ENCODE measurements at regions not wholly inside any gene's neighbourhood (a gene's known extent, or its start where the extent isn't known, plus 50 kb on each side); places are given as distances from the start of the nearest gene placed in this dataset.
"Not testable (repeated sequence)": the region's sequence is repeated elsewhere in the genome, so short reads cannot be mapped to it uniquely, and the experiment has no call there.

DNA sequence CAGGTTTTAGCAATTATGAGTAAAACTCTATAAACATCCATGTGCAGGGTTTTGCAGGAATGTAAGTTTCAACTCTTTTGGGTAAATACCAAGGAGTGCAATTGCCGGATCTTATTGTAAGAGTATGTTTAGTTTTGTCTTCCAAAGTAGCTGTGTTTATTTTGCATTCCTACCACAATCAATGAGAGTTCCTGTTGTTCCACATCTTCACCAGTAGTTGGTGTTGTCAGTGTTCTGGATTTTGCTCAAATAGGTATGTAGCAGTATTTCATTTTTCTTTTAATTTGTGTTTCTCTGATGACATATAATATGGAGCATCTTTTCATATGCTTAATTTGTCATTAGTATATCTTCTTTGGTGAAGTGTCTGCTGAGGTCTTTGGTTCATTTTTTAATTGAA is 185.1 kb upstream of the GALNT15 start:
- DNase-seq (ENCODE audit: low spot score): no peak

DNA sequence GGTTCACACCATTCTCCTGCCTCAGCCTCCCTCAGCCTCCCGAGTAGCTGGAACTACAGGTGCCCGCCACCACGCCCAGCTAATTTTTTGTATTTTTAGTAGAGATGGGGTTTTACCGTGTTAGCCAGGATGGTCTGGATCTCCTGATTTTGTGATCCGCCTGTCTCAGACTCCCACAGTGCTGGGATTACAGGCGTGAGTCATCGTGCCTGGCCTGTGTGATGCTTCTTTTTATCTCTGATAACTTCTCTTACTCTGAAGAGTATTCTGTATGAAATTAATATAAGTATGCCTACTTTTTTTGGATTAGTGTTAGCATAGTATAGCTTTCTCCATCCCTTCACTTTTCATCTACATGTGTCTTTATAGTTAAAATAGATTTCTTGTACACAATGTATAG is 180.8 kb upstream of the GALNT15 start:
- not testable (repeated sequence) for DNase-seq (ENCODE audit: low spot score)

DNA sequence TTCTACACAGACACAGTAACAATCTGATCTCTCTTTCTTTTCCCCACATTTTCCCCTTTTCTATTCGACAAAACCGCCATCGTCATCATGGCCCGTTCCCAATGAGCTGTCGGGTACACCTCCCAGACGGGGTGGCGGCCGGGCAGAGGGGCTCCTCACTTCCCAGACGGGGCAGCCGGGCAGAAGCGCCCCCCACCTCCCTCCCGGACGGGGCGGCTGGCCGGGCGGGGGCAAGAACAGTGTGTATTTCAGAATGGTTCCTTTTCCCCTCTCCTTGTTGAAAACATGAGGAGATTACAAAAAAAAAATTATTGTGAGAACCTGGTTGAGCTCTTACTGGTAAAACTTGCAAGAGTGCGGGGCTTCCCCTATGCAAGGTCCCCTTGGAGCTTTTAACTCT is 178.0 kb upstream of the GALNT15 start:
- DNase-seq (ENCODE audit: low spot score): not testable (repeated sequence)

GRCh38 chr3:15997274-15997943 is 177.1 kb upstream of the GALNT15 start:
- peak; percentile 14 for DNase-seq (ENCODE audit: low spot score)

GRCh38 chr3:15998911-15999310 is 175.6 kb upstream of the GALNT15 start:
- no peak for DNase-seq (ENCODE audit: low spot score)

GRCh38 chr3:16004812-16005211 is 169.7 kb upstream of the GALNT15 start:
- DNase-seq (ENCODE audit: low spot score): no peak

DNA sequence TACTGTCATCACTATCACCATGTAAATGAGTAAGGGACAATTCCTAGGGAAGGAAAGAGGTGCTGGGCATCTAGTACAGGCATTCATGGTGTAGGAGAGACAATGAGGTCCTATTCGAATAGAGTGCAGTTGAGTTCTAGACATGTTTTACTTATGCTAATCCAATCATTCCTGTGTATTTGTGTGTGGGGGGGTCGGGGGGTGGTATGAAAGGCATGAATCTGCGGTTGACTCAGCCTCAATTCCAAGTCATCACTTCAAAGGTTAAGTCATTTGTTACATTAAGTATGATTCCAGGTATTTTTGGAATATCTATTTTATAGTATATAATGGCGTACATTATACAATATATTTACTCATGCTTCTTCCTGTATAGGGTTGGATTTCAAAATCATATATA is 163.1 kb upstream of the GALNT15 start:
- DNase-seq (ENCODE audit: low spot score): no peak

DNA sequence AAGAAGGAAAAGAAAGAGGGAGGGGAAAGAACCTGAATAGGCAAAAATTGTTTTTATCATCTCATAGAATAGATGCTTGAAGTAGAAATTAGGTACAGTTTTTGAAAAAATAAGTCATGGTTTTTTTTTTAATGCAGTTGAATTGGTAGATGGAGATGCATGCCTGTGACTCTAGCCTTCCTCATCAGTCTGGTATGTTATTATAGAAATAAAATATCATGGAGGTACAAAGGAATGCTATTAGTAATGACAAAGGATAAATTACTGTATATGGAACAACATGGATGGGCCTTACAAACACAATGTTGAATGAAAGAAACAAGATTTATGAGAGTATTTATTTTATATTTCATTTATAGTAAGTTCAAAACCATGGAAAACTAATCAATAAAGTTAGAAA is 162.4 kb upstream of the GALNT15 start:
- DNase-seq (ENCODE audit: low spot score): no peak

DNA sequence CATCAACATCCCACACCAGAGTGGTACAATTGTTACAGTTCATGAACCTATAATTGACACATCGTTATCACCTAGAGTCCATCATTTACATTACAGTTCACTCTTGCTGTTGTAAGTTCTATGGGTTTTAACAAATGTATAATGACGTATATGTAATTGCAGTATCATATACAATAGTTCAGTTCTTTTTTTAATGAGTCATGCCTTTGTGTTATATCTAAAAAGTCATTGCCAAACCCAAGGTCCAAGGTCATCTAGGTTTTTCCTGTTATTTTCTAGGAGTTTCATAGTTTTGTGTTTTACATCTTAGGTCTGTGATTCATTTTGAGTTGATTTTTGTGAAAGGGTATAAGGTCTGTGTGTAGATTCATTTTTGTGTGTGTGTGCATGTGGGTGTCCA is 160.9 kb upstream of the GALNT15 start:
- no peak for DNase-seq (ENCODE audit: low spot score)

- DNase-seq (ENCODE audit: low spot score): not testable (repeated sequence)
These were observed 152.7 kb upstream of the GALNT15 start for GRCh38 chr3:16021801-16022200.

GRCh38 chr3:16023881-16024280 is 150.6 kb upstream of the GALNT15 start:
- not testable (repeated sequence) for DNase-seq (ENCODE audit: low spot score)

DNA sequence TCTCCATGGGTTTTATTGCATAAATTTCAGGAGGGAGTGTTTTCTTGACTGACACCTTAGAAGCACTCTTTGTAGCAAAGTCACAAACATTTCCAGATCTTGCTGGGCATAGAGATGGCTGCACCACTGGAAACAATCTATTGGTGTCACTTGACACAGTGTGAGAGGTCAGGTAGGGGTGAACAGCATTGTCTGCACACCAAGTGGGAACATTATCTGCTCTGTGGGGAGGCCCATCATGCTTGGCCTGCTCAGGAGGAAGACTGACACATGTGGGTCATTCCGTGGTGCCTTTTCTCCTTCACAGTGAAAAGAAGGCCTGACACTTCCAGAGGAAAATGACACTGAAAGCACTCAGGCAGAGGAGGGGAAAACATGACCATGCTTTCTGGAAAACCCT is 149.9 kb upstream of the GALNT15 start:
- no peak for DNase-seq (ENCODE audit: low spot score)

DNA sequence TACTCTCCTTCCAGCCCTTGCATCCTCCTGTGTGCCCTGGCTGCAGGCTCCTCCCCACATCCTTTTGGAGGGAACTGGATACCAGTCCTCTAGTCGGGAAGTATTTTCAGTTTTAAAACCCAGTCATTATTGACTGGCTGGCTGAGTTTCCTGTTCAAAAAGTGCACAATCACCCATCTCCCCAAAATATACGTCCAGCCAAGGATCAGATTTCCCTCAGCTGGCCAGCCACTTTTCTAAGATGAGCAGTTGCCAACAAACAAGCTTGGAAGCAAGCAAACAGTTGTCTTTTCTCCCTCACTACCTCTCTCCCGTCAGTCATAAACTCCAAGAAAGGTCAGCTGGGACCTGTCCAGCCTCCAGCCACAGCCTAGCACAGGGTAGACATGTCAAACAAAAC is 147.7 kb upstream of the GALNT15 start:
- no peak for DNase-seq (ENCODE audit: low spot score)

DNA sequence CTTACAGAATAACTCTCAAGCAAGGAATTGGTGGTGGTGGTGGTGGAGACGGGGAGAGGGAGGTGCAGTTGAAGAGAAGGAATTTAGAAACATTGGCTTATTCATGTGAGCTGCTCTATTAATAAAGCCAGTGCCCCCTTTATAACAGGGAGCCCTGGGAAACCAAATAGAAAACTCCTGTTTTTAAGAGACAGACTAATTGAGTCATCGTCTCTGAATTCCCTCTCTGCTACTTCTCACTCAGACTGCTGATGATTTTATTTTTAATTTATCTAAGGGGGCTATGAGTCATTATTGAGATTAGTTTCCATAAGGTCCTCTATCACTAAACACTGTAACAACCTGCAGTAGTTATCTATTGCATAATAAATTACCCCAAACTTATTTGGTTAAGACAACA is 145.9 kb upstream of the GALNT15 start:
- no peak for DNase-seq (ENCODE audit: low spot score)

DNA sequence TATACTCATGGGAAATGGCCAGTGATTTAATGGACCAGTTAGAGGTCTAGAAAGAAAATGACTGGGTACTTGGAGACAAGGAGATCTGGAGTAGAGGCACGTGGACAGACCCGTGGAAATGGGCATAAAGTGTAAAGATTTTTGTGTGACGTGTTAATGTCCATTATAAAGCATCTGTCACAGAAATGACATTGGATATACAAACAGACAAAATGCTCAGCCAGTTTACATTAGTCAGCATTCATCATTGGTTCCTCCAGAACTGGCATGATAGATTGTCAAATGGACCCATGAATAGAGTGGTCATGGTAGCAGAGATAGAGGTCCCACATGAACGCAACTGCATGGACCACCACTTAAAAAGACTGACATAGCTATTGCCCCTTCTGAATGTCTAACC is 144.1 kb upstream of the GALNT15 start:
- DNase-seq (ENCODE audit: low spot score): no peak

- DNase-seq (ENCODE audit: low spot score): no peak
These were observed 143.0 kb upstream of the GALNT15 start for GRCh38 chr3:16031434-16031833.

DNA sequence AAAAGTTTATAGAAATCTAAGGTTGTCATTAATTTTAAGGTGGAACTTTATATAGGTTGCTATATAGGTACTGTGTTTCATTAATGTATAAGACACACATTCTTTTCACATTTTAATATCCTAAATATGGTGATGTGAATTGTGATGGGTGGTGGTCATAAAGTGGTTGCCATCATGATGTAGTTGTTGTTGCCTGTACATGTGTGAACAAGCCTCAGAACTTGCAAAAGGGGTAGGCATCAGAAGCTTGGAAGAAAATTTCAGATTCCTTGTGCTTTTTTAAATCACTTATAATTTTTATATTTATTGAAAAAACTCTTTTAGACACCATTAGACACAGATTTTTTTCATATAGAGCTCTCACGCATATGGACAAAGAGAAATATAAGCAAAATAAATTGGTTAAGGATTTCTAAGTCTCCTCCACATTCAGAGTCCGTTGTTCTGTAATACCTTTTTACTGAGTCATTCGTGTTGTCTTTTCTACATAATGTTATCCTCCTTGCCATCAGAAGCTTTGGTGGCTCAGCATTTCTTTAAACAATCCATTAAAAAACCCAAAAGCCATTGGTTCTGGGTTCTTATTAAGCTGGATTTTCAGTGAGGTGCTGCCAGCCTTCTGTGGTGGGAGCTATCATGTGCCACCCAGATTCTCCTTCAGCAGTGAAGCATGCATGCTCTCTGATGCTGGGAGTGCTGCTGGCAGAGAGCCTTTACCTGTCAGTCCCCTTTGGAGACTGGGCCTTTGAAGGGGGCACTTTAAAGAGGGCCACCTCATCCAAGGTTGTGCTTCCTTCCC is 140.4 kb upstream of the GALNT15 start:
- DNase-seq (ENCODE audit: low spot score): no peak

DNA sequence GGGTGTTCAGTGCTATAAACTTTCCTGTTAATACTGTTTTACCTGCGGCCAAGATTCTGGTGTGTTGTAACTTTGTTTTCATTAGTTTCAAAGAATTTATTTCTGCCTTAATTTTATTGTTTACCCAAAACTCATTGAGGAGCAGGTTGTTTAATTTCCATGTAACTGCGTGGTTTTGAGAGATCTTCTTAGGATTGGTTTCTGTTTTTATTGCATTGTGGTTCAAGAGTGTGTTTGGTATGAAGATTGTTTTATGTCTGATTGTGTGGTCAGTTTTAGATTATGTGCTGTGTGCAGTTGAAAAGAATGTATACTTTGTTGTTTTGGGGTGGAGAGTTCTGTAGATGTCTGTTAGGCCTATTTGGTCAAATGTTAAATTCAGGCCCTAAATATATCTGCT is 133.5 kb upstream of the GALNT15 start:
- DNase-seq (ENCODE audit: low spot score): no peak

DNA sequence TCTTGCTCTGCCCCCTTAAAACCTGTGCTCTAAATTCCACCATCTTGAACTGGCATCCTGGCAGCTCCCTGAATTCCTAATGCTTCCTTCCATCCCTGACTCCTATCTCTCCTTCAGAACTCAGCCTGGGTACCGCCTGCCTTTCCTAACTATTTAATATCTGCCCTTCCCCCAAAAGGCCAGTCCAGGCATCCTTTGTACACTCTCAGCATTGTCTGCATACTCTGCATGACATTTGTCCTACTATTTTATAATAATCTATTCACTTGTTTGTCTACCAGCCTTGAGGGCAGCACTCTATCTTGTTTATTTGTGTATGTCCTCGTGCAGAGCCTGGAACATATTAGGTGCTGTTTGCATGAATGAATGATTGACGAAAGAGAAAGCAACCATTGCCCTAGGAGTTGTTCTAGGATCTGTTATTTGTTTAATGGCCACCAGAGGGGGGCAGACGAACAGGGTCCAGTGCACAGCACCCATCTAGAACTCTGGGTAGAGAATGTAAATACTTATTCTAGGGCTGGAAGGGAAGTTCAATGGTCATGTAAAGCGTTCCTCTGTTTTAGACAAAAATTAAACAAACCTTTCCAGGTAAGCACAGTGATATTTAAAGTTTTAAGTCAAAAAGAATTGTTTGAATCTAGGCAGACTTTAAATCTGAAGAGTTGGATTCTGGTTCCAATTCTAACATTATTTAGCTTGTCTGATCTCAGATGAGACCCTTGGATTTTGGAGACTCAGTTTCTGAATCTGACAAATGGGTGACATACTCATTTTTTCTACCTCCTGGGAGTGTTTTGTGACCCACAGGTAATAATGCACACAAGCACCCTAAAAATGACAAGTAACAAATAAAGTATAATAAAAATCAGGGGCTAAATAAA is 125.8 kb upstream of the GALNT15 start:
- DNase-seq (ENCODE audit: low spot score): peak; percentile 58

DNA sequence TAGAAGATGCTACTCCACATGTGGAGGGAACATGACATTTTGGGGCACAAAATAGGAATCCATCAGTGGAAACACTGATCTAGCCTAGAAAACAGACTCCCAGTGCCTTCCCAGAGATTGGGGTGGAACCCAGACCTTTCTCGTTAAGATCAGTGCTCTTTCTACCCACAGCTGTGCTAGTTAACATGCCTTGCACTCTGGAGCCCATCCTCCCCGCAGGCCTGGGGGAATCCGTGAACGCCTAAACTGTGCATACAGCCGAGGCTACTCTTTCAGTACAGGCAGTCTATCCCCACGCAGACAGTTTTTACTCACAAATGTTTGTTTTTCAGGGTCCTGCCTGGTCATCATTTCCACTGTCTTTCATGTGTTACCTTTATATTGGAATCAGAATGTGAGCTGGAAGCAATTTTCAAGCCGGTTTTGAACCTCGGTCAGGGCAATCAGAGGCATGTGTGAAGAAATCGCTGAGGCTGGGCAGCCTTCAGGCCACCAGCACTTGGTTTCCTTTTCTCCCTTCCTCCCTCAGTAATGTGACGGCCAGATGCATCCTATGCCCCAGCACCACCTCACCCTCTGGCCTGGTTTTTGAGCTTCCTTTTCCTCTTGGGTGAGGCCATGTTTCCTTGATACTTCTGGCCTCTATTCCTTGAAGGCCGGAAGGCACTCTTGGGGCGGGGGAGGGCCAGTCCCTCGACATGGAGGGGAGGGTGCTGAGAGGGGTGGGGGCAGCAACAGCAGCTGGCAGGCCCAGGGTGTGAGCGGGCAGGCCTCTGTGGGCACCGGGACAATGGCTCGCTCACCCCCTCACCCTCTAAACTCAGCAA is 123.6 kb upstream of the GALNT15 start:
- DNase-seq (ENCODE audit: low spot score): no peak

DNA sequence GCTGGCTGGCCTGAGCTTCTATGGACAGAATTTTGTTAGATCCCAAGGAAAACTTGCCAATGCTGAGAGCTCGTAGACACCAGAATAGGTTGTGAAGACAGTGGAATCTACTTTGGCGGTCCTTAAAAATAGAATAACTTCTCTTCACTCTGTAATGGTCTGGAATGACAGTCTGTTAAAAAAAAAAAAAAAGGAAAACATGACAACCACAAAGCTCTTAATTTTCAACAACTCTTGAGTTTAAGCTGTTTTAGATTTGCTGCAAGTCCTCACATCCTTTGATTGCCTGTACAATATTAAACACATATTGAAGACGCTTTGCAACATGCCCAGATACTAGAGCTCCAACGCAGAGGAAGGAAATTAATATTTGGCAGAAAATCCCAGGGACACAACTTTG is 122.8 kb upstream of the GALNT15 start:
- DNase-seq (ENCODE audit: low spot score): no peak

GRCh38 chr3:16052964-16053363 is 121.5 kb upstream of the GALNT15 start:
- no peak for DNase-seq (ENCODE audit: low spot score)
